ENCODE measurements at regions not wholly inside any gene's neighbourhood (a gene's known extent, or its start where the extent isn't known, plus 50 kb on each side); places are given as distances from the start of the nearest gene placed in this dataset.

DNA sequence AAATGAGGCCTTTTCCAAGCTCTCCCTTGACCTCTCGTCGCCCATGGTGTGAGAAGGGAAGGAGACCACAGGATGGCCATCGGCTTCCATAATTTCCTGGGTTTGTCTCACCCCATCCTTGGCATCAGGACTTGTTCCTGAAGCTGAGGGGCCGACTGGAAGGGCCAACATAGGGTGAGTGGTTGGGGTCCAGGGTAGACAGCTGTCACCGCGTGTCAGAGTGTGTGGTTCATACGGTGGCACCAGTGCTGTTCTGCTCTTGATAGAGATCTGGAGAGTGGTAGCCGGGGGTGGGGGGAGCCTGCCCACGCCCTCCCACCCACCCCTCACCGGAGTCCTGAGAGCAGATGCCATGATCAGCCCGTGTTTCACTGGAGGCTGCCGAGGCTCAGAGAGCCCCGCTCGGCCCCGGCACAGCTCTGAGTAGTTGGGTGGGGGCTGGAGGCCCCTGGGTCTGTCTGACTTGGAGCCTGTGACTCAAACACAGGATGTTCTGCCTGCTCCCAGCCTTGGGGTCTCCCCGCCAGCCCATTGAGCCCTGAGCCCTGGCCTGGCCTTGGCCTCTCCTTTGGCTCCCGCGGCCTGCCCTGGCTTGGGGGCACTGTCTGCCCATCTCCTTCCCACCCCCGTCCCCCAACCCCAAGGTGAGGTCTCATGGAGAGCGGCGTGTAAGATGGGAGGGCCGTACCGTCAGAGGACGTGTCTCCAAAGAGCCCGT lies 53.1 kb upstream of the IER5L start:
- in situ Hi-C loops (cut with MboI; ENCODE audit: low sequenced_read_pairs): no loop called here

DNA sequence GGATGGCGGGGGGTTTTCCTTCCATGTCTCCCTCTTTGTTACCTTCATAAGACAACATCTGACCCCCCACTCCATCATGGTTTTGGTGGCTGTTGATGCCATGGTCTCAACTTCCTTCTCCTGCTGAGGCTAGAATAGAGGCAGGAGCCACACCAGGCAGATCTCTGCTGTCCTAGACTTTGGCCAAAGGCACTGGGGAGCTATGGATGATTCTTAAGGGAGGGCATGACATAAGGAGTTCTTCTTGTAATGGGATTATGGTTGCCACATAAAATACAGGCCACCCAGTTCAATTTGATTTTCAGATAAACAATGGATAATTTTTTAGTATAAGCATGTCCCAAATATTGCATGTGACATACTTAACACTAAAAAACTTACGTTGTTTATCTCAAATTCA lies 52.2 kb upstream of the IER5L start:
- in situ Hi-C loops (cut with MboI; ENCODE audit: low sequenced_read_pairs): no loop called here
